HCT116 (cell line): ENCODE measurements at regions not wholly inside any gene's neighbourhood (a gene's known extent, or its start where the extent isn't known, plus 50 kb on each side); places are given as distances from the start of the nearest gene placed in this dataset.

Experiments
- ATAC-seq: fragments of 200-7000 bp; cut with Tn5 transposase; 2 replicates; pipeline ENCODE4 v1.9.1; 2020; ENCODE audit warnings: mild to moderate bottlenecking, moderate library complexity
- BruUV-seq: library from RNA; stranded (reverse); fragments of 400-500 nt; replicated peaks from 2 replicates; lab custom pipeline; 2021; lab: Mats Ljungman, UMichigan
- CTCF ChIA-PET: fragments of 300-600 bp; sonication (Branson Sonifier 250); formaldehyde crosslinking; loops from one replicate; lab custom pipeline; 2021; ENCODE audit warnings: antibody characterized with exemption; lab: Charles Lee
- POLR2A ChIA-PET: fragments of 300-600, 350-600 bp; sonication (Branson Sonifier 250); formaldehyde crosslinking; loops from one replicate; lab custom pipeline; 2021; ENCODE audit warnings: antibody characterized with exemption; lab: Charles Lee
- RAD21 ChIA-PET, 2 experiments: fragments of 300-600 bp; sonication (Branson Sonifier 250); formaldehyde crosslinking; loops; one replicate each; lab custom pipeline; 2023; ENCODE audit warnings: low total read pairs in 2 of 2; ENCODE audit not compliant: uncharacterized antibody in 2 of 2, unreplicated experiment in 2 of 2, low non-redundant PET in 1 of 2; lab: Charles Lee
- DNase-seq: peaks from one replicate; pipeline ENCODE4 v3.0.0-alpha.2; 2010; ENCODE audit warnings: low read depth, low spot score
- H2AFZ ChIP-seq: fragments of 200-600 bp; shearing (Covaris generic), sonication (generic); 2 replicates; pipeline ENCODE4 v1.6.1; 2017; ENCODE audit warnings: low read depth, mixed run types, mixed read lengths, antibody characterized with exemption, low read length; ENCODE audit not compliant: poor library complexity, severe bottlenecking
- H3K27ac ChIP-seq: 2 replicates; pipeline ENCODE4 v1.5.1; 2012; ENCODE audit warnings: low read depth, low read length
- H3K27me3 ChIP-seq: fragments of 200-600 bp; sonication (generic); 2 replicates; pipeline ENCODE4 v1.6.1; 2016; ENCODE audit warnings: mixed run types, low read length, mixed read lengths; ENCODE audit not compliant: insufficient read depth
- H3K36me3 ChIP-seq, 2 experiments: fragments of 200-500 bp in 1 of 2; fragments of 200-600 bp in 1 of 2; sonication (Bioruptor generic) in 1 of 2; sonication (generic) in 1 of 2; 2 replicates each; pipeline versions ENCODE4 v1.5.1 to v1.6.1; 2014 to 2016; ENCODE audit warnings: low read length in 2 of 2, inconsistent platforms in 1 of 2, mixed read lengths in 1 of 2, mixed run types in 1 of 2; ENCODE audit not compliant: insufficient read depth in 2 of 2, control insufficient read depth in 1 of 2
- H3K4me1 ChIP-seq, 2 experiments: fragments of 200-600 bp in 1 of 2; sonication (generic) in 1 of 2; 2 replicates each; pipeline versions ENCODE4 v1.5.1 to v1.6.1; 2012 to 2017; ENCODE audit warnings: low read length in 2 of 2, inconsistent platforms in 1 of 2, mild to moderate bottlenecking in 1 of 2, mixed read lengths in 1 of 2, mixed run types in 1 of 2, moderate library complexity in 1 of 2; ENCODE audit not compliant: insufficient read depth in 2 of 2, control insufficient read depth in 1 of 2
- H3K4me2 ChIP-seq: fragments of 200-600 bp; sonication (generic); 2 replicates; pipeline ENCODE4 v1.6.1; 2017; ENCODE audit warnings: mixed run types, low read length, mixed read lengths
- H3K4me3 ChIP-seq, 2 experiments: fragments of 200-600 bp in 1 of 2; sonication (generic) in 1 of 2; replicated peaks in 1 of 2; 2 replicates each; pipeline ENCODE4 v1.5.1; 2011 to 2016; ENCODE audit warnings: low read length in 2 of 2, control low read depth in 1 of 2, low read depth in 1 of 2, mild to moderate bottlenecking in 1 of 2, mixed read lengths in 1 of 2, mixed run types in 1 of 2
- H3K79me2 ChIP-seq: fragments of 200-600 bp; sonication (generic); 2 replicates; pipeline ENCODE4 v1.6.1; 2017; ENCODE audit warnings: mild to moderate bottlenecking, mixed run types, low read length, moderate library complexity, mixed read lengths; ENCODE audit not compliant: insufficient read depth
- H3K9ac ChIP-seq: fragments of 200-600 bp; sonication (generic); 2 replicates; pipeline ENCODE4 v1.6.1; 2016; ENCODE audit warnings: low read length, mixed read lengths
- H3K9me2 ChIP-seq: fragments of 200-600 bp; sonication (generic), shearing (Covaris generic); 2 replicates; pipeline ENCODE4 v1.6.1; 2017; ENCODE audit warnings: mixed run types, mild to moderate bottlenecking, moderate library complexity; ENCODE audit not compliant: insufficient read depth
- H3K9me3 ChIP-seq, 2 experiments: fragments of 200-500 bp in 1 of 2; fragments of 200-600 bp in 1 of 2; sonication (Bioruptor generic) in 1 of 2; sonication (generic) in 1 of 2; 2 replicates each; pipeline ENCODE4 v1.6.1; 2014 to 2017; ENCODE audit warnings: low read length in 2 of 2, mixed read lengths in 2 of 2, inconsistent platforms in 1 of 2, low read depth in 1 of 2, mild to moderate bottlenecking in 1 of 2, mixed run types in 1 of 2, moderate library complexity in 1 of 2; ENCODE audit not compliant: control insufficient read depth in 1 of 2, insufficient read depth in 1 of 2
- H4K20me1 ChIP-seq: fragments of 200-600 bp; sonication (generic), shearing (Covaris generic); 2 replicates; pipeline ENCODE4 v1.6.1; 2017; ENCODE audit warnings: mixed run types, mild to moderate bottlenecking, moderate library complexity; ENCODE audit not compliant: insufficient read depth
- CEBPB ChIP-seq: IDR thresholded peaks from 2 replicates; pipeline ENCODE4 v1.6.1; 2012; ENCODE audit warnings: low read depth
- EGR1 ChIP-seq: IDR thresholded peaks from 2 replicates; pipeline ENCODE4 v1.6.1; 2012; ENCODE audit warnings: low read depth
- ELF1 ChIP-seq: IDR thresholded peaks from 2 replicates; pipeline ENCODE4 v1.6.1; 2012; ENCODE audit warnings: low read depth, borderline replicate concordance
- EZH2phosphoT487 ChIP-seq: fragments of 200-600 bp; IDR thresholded peaks from 2 replicates; pipeline ENCODE4 v1.6.1; 2018; ENCODE audit warnings: antibody characterized with exemption, borderline replicate concordance
- FOSL1 ChIP-seq: IDR thresholded peaks from 2 replicates; pipeline ENCODE4 v1.6.1; 2012; ENCODE audit warnings: low read depth
- JUND ChIP-seq: IDR thresholded peaks from 2 replicates; pipeline ENCODE4 v1.6.1; 2012
- POLR2A ChIP-seq: IDR thresholded peaks from 2 replicates; pipeline ENCODE4 v1.7.0; 2011; ENCODE audit warnings: borderline replicate concordance; ENCODE audit not compliant: insufficient read depth, insufficient read length; ENCODE audit errors: extremely low read depth
- POLR2AphosphoS5 ChIP-seq: IDR thresholded peaks from 2 replicates; pipeline ENCODE4 v1.6.1; 2011; ENCODE audit warnings: mild to moderate bottlenecking, low read depth, low read length, moderate library complexity
- RAD21 ChIP-seq: IDR thresholded peaks from 2 replicates; pipeline ENCODE4 v1.6.1; 2012; ENCODE audit warnings: low read depth, mild to moderate bottlenecking
- SIN3A ChIP-seq: IDR thresholded peaks from 2 replicates; pipeline ENCODE4 v1.6.1; 2012; ENCODE audit warnings: low read depth
- SP1 ChIP-seq: IDR thresholded peaks from 2 replicates; pipeline ENCODE4 v1.6.1; 2012; ENCODE audit warnings: low read depth
- SRF ChIP-seq: IDR thresholded peaks from 2 replicates; pipeline ENCODE4 v1.6.1; 2012; ENCODE audit warnings: low read depth
- TCF7L2 ChIP-seq: IDR thresholded peaks from 2 replicates; pipeline ENCODE4 v1.7.0; 2011; ENCODE audit warnings: borderline replicate concordance, inconsistent platforms; ENCODE audit not compliant: insufficient read depth, insufficient read length; ENCODE audit errors: extremely low read depth
- YY1 ChIP-seq: IDR thresholded peaks from 2 replicates; pipeline ENCODE4 v1.6.1; 2011; ENCODE audit warnings: low read length, low read depth, moderate library complexity, mild to moderate bottlenecking; ENCODE audit not compliant: insufficient replicate concordance; ENCODE audit errors: extremely low read depth
- ZFX ChIP-seq: fragments of 450-650 bp; IDR thresholded peaks from 2 replicates; pipeline ENCODE4 v1.6.1; 2017
- ZNF274 ChIP-seq: fragments of 200-500 bp; sonication (Bioruptor generic); IDR thresholded peaks from 2 replicates; pipeline ENCODE4 v1.6.1; 2014; ENCODE audit warnings: mild to moderate bottlenecking, low read depth, low read length, inconsistent platforms
- intact Hi-C: fragments of 100-400 bp; cut with micrococcal nuclease; formaldehyde crosslinking; loops from 2 replicates; pipeline ENCODE4 v1.10.0; 2022
- TF ChIP-seq, protein P1 (sequence below): IDR thresholded peaks from 2 replicates; pipeline ENCODE4 v1.6.1; 2012; ENCODE audit warnings: low read depth
- TF ChIP-seq, protein P2 (sequence below): IDR thresholded peaks from 2 replicates; pipeline ENCODE4 v1.6.1; 2011; ENCODE audit warnings: mild to moderate bottlenecking, low read length, moderate library complexity; ENCODE audit not compliant: insufficient replicate concordance; ENCODE audit errors: extremely low read depth
- TF ChIP-seq, protein P3 (sequence below): IDR thresholded peaks from 2 replicates; pipeline ENCODE4 v1.6.1; 2012
- TF ChIP-seq, protein P4 (sequence below), 3 experiments: fragments of 200-600 bp in 1 of 3; sonication (generic) in 1 of 3; IDR thresholded peaks in 2 of 3; conservative IDR thresholded peaks in 1 of 3; 2 replicates each; pipeline ENCODE4 v1.5.1; 2012 to 2017; ENCODE audit warnings: low read depth in 2 of 3, low read length in 2 of 3, antibody characterized with exemption in 1 of 3, borderline replicate concordance in 1 of 3, control low read depth in 1 of 3, mild to moderate bottlenecking in 1 of 3, mixed read lengths in 1 of 3, mixed run types in 1 of 3, moderate library complexity in 1 of 3; ENCODE audit not compliant: insufficient read depth in 1 of 3

DNA sequence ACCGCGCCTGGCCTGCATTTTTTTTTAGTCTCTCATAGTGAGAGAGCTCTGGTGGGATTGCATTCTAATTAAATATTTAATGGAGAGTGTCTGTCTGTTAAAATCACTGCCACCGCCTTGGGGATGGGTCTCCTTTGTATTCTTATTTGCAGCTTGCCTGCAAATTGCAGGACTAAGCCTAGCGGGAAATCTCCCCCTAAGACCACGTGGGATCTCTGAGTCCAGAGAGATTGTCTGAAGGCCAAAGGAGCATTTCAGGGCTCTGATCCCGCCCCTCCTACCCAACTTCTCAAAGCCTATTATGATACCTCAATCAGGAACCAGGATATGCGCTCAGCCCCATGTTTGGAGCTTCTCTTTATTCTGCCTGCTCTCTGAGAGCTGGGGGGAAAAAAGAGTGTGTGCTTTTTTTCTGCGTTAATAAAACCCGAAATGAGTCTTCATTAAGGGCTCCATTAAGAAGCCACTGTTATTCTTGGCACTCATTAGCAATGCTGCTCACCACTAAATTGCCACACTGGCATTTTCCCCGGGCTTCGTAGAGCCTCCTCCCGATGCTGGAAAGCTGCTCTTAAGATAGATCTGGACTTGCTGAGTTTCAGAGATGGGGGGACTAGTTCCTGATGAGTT lies 92.9 kb upstream of the THY1 start:
- H3K4me3 ChIP-seq, result no peak overlapping the region
- H3K9ac ChIP-seq, result no peak overlapping the region
- H3K27ac ChIP-seq, result no peak overlapping the region
- no peak for ATAC-seq
- intact Hi-C loops, result no loop called here
- no peaks in the 10 kb centered on the region for H4K20me1 ChIP-seq
- no peaks in the 10 kb centered on the region for H3K4me1 ChIP-seq
- no peaks in the 10 kb centered on the region for H3K9me3 ChIP-seq
- DNase-seq, result no peak
- TF ChIP-seq SP1 (no peak), SIN3A (no peak), POLR2A (no peak), EZH2phosphoT487 (no peak), FOSL1 (no peak), CEBPB (no peak), ELF1 (no peak), ZNF274 (no peak), YY1 (no peak), TCF7L2 (no peak), RAD21 (no peak), JUND (no peak), SRF (no peak), POLR2AphosphoS5 (no peak), EGR1 (no peak), ZFX (no peak)
- TF ChIP-seq, protein P1, sequence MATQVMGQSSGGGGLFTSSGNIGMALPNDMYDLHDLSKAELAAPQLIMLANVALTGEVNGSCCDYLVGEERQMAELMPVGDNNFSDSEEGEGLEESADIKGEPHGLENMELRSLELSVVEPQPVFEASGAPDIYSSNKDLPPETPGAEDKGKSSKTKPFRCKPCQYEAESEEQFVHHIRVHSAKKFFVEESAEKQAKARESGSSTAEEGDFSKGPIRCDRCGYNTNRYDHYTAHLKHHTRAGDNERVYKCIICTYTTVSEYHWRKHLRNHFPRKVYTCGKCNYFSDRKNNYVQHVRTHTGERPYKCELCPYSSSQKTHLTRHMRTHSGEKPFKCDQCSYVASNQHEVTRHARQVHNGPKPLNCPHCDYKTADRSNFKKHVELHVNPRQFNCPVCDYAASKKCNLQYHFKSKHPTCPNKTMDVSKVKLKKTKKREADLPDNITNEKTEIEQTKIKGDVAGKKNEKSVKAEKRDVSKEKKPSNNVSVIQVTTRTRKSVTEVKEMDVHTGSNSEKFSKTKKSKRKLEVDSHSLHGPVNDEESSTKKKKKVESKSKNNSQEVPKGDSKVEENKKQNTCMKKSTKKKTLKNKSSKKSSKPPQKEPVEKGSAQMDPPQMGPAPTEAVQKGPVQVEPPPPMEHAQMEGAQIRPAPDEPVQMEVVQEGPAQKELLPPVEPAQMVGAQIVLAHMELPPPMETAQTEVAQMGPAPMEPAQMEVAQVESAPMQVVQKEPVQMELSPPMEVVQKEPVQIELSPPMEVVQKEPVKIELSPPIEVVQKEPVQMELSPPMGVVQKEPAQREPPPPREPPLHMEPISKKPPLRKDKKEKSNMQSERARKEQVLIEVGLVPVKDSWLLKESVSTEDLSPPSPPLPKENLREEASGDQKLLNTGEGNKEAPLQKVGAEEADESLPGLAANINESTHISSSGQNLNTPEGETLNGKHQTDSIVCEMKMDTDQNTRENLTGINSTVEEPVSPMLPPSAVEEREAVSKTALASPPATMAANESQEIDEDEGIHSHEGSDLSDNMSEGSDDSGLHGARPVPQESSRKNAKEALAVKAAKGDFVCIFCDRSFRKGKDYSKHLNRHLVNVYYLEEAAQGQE, result no peak
- TF ChIP-seq, protein P2, sequence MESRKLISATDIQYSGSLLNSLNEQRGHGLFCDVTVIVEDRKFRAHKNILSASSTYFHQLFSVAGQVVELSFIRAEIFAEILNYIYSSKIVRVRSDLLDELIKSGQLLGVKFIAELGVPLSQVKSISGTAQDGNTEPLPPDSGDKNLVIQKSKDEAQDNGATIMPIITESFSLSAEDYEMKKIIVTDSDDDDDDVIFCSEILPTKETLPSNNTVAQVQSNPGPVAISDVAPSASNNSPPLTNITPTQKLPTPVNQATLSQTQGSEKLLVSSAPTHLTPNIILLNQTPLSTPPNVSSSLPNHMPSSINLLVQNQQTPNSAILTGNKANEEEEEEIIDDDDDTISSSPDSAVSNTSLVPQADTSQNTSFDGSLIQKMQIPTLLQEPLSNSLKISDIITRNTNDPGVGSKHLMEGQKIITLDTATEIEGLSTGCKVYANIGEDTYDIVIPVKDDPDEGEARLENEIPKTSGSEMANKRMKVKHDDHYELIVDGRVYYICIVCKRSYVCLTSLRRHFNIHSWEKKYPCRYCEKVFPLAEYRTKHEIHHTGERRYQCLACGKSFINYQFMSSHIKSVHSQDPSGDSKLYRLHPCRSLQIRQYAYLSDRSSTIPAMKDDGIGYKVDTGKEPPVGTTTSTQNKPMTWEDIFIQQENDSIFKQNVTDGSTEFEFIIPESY, result no peak
- TF ChIP-seq, protein P3, sequence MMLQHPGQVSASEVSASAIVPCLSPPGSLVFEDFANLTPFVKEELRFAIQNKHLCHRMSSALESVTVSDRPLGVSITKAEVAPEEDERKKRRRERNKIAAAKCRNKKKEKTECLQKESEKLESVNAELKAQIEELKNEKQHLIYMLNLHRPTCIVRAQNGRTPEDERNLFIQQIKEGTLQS, result no peak
- TF ChIP-seq, protein P4, sequence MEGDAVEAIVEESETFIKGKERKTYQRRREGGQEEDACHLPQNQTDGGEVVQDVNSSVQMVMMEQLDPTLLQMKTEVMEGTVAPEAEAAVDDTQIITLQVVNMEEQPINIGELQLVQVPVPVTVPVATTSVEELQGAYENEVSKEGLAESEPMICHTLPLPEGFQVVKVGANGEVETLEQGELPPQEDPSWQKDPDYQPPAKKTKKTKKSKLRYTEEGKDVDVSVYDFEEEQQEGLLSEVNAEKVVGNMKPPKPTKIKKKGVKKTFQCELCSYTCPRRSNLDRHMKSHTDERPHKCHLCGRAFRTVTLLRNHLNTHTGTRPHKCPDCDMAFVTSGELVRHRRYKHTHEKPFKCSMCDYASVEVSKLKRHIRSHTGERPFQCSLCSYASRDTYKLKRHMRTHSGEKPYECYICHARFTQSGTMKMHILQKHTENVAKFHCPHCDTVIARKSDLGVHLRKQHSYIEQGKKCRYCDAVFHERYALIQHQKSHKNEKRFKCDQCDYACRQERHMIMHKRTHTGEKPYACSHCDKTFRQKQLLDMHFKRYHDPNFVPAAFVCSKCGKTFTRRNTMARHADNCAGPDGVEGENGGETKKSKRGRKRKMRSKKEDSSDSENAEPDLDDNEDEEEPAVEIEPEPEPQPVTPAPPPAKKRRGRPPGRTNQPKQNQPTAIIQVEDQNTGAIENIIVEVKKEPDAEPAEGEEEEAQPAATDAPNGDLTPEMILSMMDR (IDR thresholded peaks at IDR 0.05 in 2 of 3, conservative IDR thresholded peaks at IDR 0.05 in 1 of 3; ENCODE audit: borderline replicate concordance in 1 of 3, insufficient read depth in 1 of 3, low read depth in 2 of 3, low read length in 2 of 3), result no peak
- no peaks in the 10 kb centered on the region for H3K9me2 ChIP-seq
- no peaks in the 10 kb centered on the region for H3K79me2 ChIP-seq
- H3K4me2 ChIP-seq, result no peak overlapping the region
- POLR2A ChIA-PET, result no interaction called here
- RAD21 ChIA-PET, result no interaction called here
- BruUV-seq, result no TSS peak
- no peak overlapping the region for H2AFZ ChIP-seq
- CTCF ChIA-PET, result no interaction called here
- H3K27me3 ChIP-seq, result no peaks in the 10 kb centered on the region
- no peaks in the 10 kb centered on the region for H3K36me3 ChIP-seq
